H1 (cell line): ENCODE measurements at regions not wholly inside any gene's neighbourhood (a gene's known extent, or its start where the extent isn't known, plus 50 kb on each side); places are given as distances from the start of the nearest gene placed in this dataset.

Experiments used
- CBX8 ChIP-seq: fragments of 300-800, 300-1000 bp; sonication (generic); IDR thresholded peaks from 2 replicates; pipeline ENCODE4 v1.7.1; 2016; ENCODE audit warnings: low read depth, low read length, borderline replicate concordance
- KDM4A ChIP-seq: IDR thresholded peaks from one replicate; pipeline ENCODE4 v1.7.1; 2012; ENCODE audit warnings: low read depth, mild to moderate bottlenecking, moderate library complexity, low read length, inconsistent platforms; ENCODE audit not compliant: severe bottlenecking
- MAFK ChIP-seq: IDR thresholded peaks from 2 replicates; pipeline ENCODE4 v1.6.1; 2012; ENCODE audit warnings: low read depth, mild to moderate bottlenecking, improper control_type of control experiment, low read length
- RAD21 ChIP-seq, 2 experiments: IDR thresholded peaks in 1 of 2; conservative IDR thresholded peaks in 1 of 2; 2 replicates each; pipeline ENCODE4 v1.6.1; 2011; ENCODE audit warnings: low read depth in 2 of 2, low read length in 2 of 2, improper control_type of control experiment in 1 of 2, inconsistent platforms in 1 of 2, mild to moderate bottlenecking in 1 of 2, moderate library complexity in 1 of 2
- TF ChIP-seq, protein P1 (sequence below): IDR thresholded peaks from 2 replicates; pipeline ENCODE4 v1.6.1; 2012; ENCODE audit warnings: low read length, inconsistent platforms

DNA sequence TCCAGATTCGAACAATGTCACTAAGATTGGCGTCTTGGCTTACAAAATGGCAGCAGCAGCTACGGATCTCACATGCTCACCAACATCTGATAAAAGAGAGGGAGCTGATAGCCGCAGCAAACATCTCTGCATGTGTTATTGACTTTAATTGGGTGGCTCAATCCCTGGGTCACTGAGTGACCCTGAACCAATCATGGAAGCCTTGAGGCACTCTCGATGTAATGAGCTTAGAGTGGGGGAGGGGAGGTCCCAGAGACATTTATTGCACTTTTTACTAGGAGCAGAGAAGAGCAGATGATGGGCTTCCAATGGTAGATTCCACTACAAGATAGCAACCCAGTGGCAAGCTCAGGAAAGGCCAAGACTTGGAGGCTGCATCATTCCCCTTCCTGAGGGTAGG is 238.7 kb downstream of the BMP7 start (continued):
- TF ChIP-seq RAD21 (IDR thresholded peaks at IDR 0.05 in 1 of 2, conservative IDR thresholded peaks at IDR 0.05 in 1 of 2; ENCODE audit: low read depth in 2 of 2, low read length in 2 of 2) (no peak), CBX8 (no peak), KDM4A (no peak), MAFK (no peak)
- TF ChIP-seq, protein P1, sequence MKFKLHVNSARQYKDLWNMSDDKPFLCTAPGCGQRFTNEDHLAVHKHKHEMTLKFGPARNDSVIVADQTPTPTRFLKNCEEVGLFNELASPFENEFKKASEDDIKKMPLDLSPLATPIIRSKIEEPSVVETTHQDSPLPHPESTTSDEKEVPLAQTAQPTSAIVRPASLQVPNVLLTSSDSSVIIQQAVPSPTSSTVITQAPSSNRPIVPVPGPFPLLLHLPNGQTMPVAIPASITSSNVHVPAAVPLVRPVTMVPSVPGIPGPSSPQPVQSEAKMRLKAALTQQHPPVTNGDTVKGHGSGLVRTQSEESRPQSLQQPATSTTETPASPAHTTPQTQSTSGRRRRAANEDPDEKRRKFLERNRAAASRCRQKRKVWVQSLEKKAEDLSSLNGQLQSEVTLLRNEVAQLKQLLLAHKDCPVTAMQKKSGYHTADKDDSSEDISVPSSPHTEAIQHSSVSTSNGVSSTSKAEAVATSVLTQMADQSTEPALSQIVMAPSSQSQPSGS = no peak
- TF ChIP-seq, all 59 proteins: peak for 0
